ENCODE measurements at regions not wholly inside any gene's neighbourhood (a gene's known extent, or its start where the extent isn't known, plus 50 kb on each side); places are given as distances from the start of the nearest gene placed in this dataset.
"Not testable (repeated sequence)": the region's sequence is repeated elsewhere in the genome, so short reads cannot be mapped to it uniquely, and the experiment has no call there.

- not testable (repeated sequence) for DNase-seq (ENCODE audit: low spot score)
Measured at GRCh38 chr7:36065563-36066342, 87.3 kb upstream of the EEPD1 start.

GRCh38 chr7:36066343-36066664, 86.8 kb upstream of the EEPD1 start:
- no peak for DNase-seq (ENCODE audit: low spot score)

- no peak for DNase-seq (ENCODE audit: low spot score)
Measured at GRCh38 chr7:36070230-36070629, 82.8 kb upstream of the EEPD1 start.

- DNase-seq (ENCODE audit: low spot score), result no peak
Measured at GRCh38 chr7:36071605-36072004, 81.4 kb upstream of the EEPD1 start.

- DNase-seq (ENCODE audit: low spot score), result no peak
Measured at GRCh38 chr7:36072620-36073019, 80.4 kb upstream of the EEPD1 start.

GRCh38 chr7:36075561-36075960, 77.5 kb upstream of the EEPD1 start:
- DNase-seq (ENCODE audit: low spot score), result no peak

GRCh38 chr7:36076074-36076473, 77.0 kb upstream of the EEPD1 start:
- DNase-seq (ENCODE audit: low spot score), result no peak

GRCh38 chr7:36078816-36079360, 74.2 kb upstream of the EEPD1 start:
- DNase-seq (ENCODE audit: low spot score), result no peak

- no peak for DNase-seq (ENCODE audit: low spot score)
Measured at GRCh38 chr7:36079446-36080025, 73.5 kb upstream of the EEPD1 start.

- DNase-seq (ENCODE audit: low spot score), result no peak
Measured at GRCh38 chr7:36080843-36081242, 72.2 kb upstream of the EEPD1 start.

GRCh38 chr7:36082216-36082615, 70.8 kb upstream of the EEPD1 start:
- no peak for DNase-seq (ENCODE audit: low spot score)

GRCh38 chr7:36082910-36083309, 70.1 kb upstream of the EEPD1 start:
- no peak for DNase-seq (ENCODE audit: low spot score)

- no peak for DNase-seq (ENCODE audit: low spot score)
Measured at GRCh38 chr7:36083626-36084380, 69.3 kb upstream of the EEPD1 start.

GRCh38 chr7:36084485-36085091, 68.5 kb upstream of the EEPD1 start:
- no peak for DNase-seq (ENCODE audit: low spot score)

- DNase-seq (ENCODE audit: low spot score), result no peak
Measured at GRCh38 chr7:36085096-36085495, 68.0 kb upstream of the EEPD1 start.

- DNase-seq (ENCODE audit: low spot score), result no peak
Measured at GRCh38 chr7:36086571-36086970, 66.5 kb upstream of the EEPD1 start.

GRCh38 chr7:36088553-36088952, 64.5 kb upstream of the EEPD1 start:
- DNase-seq (ENCODE audit: low spot score), result no peak

GRCh38 chr7:36088966-36089365, 64.1 kb upstream of the EEPD1 start:
- DNase-seq (ENCODE audit: low spot score), result no peak

GRCh38 chr7:36090976-36091873, 61.8 kb upstream of the EEPD1 start:
- DNase-seq (ENCODE audit: low spot score), result no peak

GRCh38 chr7:36091874-36092176, 61.2 kb upstream of the EEPD1 start:
- no peak for DNase-seq (ENCODE audit: low spot score)

- no peak for DNase-seq (ENCODE audit: low spot score)
Measured at GRCh38 chr7:36092221-36092771, 60.8 kb upstream of the EEPD1 start.

Data from germinal center (tissue), 1 donor.